ENCODE measurements at regions not wholly inside any gene's neighbourhood (a gene's known extent, or its start where the extent isn't known, plus 50 kb on each side); places are given as distances from the start of the nearest gene placed in this dataset.

DNA sequence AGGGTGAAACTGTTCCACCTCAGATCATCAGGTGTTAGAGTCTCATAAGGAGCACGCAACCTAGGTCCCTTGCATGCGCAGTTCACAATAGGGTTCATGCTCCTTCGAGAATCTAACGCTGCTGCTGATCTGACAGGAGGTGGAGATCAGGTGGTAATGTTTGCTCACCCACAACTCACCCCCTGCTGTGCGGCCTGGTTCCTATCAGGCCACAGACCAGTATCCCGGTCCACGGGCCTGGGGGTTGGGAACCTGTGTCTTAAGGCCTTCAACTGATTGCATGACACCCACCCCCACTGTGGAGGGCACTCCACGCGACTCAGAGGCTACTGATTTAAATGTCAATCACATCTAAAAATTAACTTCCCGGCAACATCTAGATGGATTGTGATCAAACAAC lies 411.2 kb upstream of the SULF2 start:
- H4K20me1 ChIP-seq (ENCODE audit: insufficient read depth, low read length), result no peaks in the 10 kb centered on the region
- H3K36me3 ChIP-seq (replicated peaks; ENCODE audit: low read depth, low read length), result no peaks in the 10 kb centered on the region
- H2AFZ ChIP-seq (ENCODE audit: low read depth, low read length), result no peak overlapping the region
- H3K27ac ChIP-seq (ENCODE audit: low read length), result no peak overlapping the region
- no peak overlapping the region for H3K4me3 ChIP-seq (ENCODE audit: low read length)
- H3K4me2 ChIP-seq (ENCODE audit: low read length), result no peak overlapping the region
- no peaks in the 10 kb centered on the region for H3K4me1 ChIP-seq (ENCODE audit: low read length)
- H3K9ac ChIP-seq (ENCODE audit: low read length), result no peak overlapping the region
- H3K79me2 ChIP-seq (ENCODE audit: low read length), result no peaks in the 10 kb centered on the region
- no peaks in the 10 kb centered on the region for H3K9me3 ChIP-seq (ENCODE audit: insufficient read depth, low read length)
- TF ChIP-seq, protein P1, sequence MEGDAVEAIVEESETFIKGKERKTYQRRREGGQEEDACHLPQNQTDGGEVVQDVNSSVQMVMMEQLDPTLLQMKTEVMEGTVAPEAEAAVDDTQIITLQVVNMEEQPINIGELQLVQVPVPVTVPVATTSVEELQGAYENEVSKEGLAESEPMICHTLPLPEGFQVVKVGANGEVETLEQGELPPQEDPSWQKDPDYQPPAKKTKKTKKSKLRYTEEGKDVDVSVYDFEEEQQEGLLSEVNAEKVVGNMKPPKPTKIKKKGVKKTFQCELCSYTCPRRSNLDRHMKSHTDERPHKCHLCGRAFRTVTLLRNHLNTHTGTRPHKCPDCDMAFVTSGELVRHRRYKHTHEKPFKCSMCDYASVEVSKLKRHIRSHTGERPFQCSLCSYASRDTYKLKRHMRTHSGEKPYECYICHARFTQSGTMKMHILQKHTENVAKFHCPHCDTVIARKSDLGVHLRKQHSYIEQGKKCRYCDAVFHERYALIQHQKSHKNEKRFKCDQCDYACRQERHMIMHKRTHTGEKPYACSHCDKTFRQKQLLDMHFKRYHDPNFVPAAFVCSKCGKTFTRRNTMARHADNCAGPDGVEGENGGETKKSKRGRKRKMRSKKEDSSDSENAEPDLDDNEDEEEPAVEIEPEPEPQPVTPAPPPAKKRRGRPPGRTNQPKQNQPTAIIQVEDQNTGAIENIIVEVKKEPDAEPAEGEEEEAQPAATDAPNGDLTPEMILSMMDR (IDR thresholded peaks at IDR 0.05; ENCODE audit: low read depth, low read length), result no peak
- TF ChIP-seq EZH2phosphoT487 (IDR thresholded peaks at IDR 0.05; ENCODE audit: low read depth), result no peak
- 0 out of 2 replicates have a peak, but pooled peaks cover 6% of the 10 kb centered on the region for H3K27me3 ChIP-seq (ENCODE audit: low read depth, low read length)

DNA sequence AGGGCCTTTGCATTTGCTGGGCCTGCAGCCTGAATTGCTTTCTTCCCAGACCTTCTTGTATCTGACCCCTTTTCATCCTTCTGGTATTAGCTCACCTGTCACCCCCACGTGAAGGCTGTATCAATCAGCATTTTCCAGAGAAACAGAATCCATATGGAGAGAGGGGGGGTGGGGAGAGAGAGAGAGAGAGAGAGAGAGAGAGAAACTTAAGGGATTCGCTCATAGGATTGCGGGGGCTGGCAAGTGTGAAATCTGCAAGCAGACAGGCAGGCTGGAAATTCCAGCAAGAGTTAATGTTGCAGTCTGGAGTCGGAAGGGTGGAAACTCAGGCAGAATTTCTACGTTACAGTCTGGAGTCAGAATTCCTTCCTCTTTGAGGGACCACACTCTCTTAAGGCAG lies 410.7 kb upstream of the SULF2 start:
- Histone ChIP-seq H3K79me2 (ENCODE audit: low read length) (no peaks in the 10 kb centered on the region), H3K4me2 (ENCODE audit: low read length) (no peak overlapping the region), H3K27ac (ENCODE audit: low read length) (no peak overlapping the region), H3K4me1 (ENCODE audit: low read length) (no peaks in the 10 kb centered on the region), H3K9me3 (ENCODE audit: insufficient read depth, low read length) (no peaks in the 10 kb centered on the region), H2AFZ (ENCODE audit: low read depth, low read length) (no peak overlapping the region), H3K4me3 (ENCODE audit: low read length) (no peak overlapping the region), H4K20me1 (ENCODE audit: insufficient read depth, low read length) (no peaks in the 10 kb centered on the region), H3K27me3 (ENCODE audit: low read depth, low read length) (0 out of 2 replicates have a peak, but pooled peaks cover 6% of the 10 kb centered on the region), H3K9ac (ENCODE audit: low read length) (no peak overlapping the region), H3K36me3 (replicated peaks; ENCODE audit: low read depth, low read length) (no peaks in the 10 kb centered on the region)
- TF ChIP-seq, protein P1 (IDR thresholded peaks at IDR 0.05; ENCODE audit: low read depth, low read length), result no peak
- TF ChIP-seq EZH2phosphoT487 (IDR thresholded peaks at IDR 0.05; ENCODE audit: low read depth), result no peak

DNA sequence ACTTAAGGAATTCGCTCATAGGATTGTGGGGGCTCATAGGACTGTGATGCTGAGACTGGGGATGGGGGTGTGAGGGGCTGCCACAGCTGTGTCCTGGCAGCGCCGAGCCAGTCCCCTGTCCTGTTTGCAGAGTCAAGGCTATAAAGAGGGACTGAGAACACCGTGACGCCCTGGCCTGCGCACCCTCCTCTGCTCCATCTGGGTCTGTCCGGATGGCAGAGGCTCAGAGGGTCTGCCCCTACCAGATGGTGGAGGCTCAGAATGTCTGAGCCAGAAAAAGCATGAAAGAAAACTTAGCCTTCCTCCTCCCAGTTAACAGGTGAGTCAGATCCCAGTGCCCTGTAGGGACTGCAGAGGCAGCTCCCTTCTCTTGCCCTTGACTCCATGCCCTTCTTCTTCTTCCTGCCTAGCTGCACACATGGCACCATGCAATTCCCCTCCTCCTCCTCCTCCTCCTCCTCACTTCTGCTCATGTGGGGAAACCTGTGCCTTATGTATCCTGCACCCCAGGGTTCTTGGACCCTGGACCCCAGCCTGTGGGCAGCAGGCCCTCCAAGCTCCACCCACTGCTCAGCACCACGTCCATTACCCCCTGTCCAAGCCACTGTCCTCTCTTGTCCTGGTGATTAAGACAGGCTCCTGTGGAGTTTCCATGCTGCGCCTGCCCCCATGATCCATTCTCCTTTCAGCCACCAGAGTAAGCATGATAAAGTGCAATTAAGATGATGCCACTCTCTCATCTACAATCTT lies 410.0 kb upstream of the SULF2 start:
- no peak overlapping the region for H3K4me3 ChIP-seq (ENCODE audit: low read length)
- H3K27me3 ChIP-seq (ENCODE audit: low read depth, low read length), result 0 out of 2 replicates have a peak, but pooled peaks cover 2% of the 10 kb centered on the region
- no peaks in the 10 kb centered on the region for H3K9me3 ChIP-seq (ENCODE audit: insufficient read depth, low read length)
- no peaks in the 10 kb centered on the region for H4K20me1 ChIP-seq (ENCODE audit: insufficient read depth, low read length)
- TF ChIP-seq EZH2phosphoT487 (IDR thresholded peaks at IDR 0.05; ENCODE audit: low read depth), result no peak
- TF ChIP-seq, protein P1 (IDR thresholded peaks at IDR 0.05; ENCODE audit: low read depth, low read length), result no peak
- H3K4me2 ChIP-seq (ENCODE audit: low read length), result no peak overlapping the region
- no peak overlapping the region for H2AFZ ChIP-seq (ENCODE audit: low read depth, low read length)
- no peaks in the 10 kb centered on the region for H3K4me1 ChIP-seq (ENCODE audit: low read length)
- H3K9ac ChIP-seq (ENCODE audit: low read length), result no peak overlapping the region
- no peak overlapping the region for H3K27ac ChIP-seq (ENCODE audit: low read length)
- no peaks in the 10 kb centered on the region for H3K79me2 ChIP-seq (ENCODE audit: low read length)
- no peaks in the 10 kb centered on the region for H3K36me3 ChIP-seq (replicated peaks; ENCODE audit: low read depth, low read length)

DNA sequence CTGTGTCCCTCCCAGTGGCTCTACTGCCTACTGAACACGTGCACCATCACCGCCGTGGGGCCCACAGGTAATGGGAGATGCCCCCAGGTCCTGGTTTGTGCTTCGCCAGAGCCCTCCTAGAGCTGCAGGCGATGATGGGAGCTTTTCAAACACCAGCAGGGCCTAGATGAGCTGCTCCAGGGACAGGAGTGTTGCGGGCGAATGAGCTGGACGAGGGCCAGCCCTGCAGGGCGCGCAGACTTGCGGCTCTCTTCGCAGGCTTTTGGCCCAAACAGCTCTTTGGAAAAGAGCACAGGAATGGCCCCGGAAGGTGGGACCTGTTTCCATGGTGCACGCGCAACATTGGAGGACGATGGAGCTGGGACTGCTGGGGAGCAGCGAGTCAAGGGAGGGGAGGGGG lies 409.3 kb upstream of the SULF2 start:
- TF ChIP-seq, protein P1 (IDR thresholded peaks at IDR 0.05; ENCODE audit: low read depth, low read length), result no peak
- TF ChIP-seq EZH2phosphoT487 (IDR thresholded peaks at IDR 0.05; ENCODE audit: low read depth), result no peak
- H3K27me3 ChIP-seq (ENCODE audit: low read depth, low read length), result no peaks in the 10 kb centered on the region

More for the DNA sequence above, 409.3 kb upstream of the SULF2 start:
- H3K4me1 ChIP-seq (ENCODE audit: low read length), result no peaks in the 10 kb centered on the region
- H3K9ac ChIP-seq (ENCODE audit: low read length), result no peak overlapping the region
- no peak overlapping the region for H3K4me3 ChIP-seq (ENCODE audit: low read length)
- no peaks in the 10 kb centered on the region for H3K79me2 ChIP-seq (ENCODE audit: low read length)
- H3K4me2 ChIP-seq (ENCODE audit: low read length), result no peak overlapping the region
- H3K36me3 ChIP-seq (replicated peaks; ENCODE audit: low read depth, low read length), result no peaks in the 10 kb centered on the region
- H3K27ac ChIP-seq (ENCODE audit: low read length), result no peak overlapping the region
- H3K9me3 ChIP-seq (ENCODE audit: insufficient read depth, low read length), result no peaks in the 10 kb centered on the region
- no peak overlapping the region for H2AFZ ChIP-seq (ENCODE audit: low read depth, low read length)
- no peaks in the 10 kb centered on the region for H4K20me1 ChIP-seq (ENCODE audit: insufficient read depth, low read length)
